ENCODE measurements at regions not wholly inside any gene's neighbourhood (a gene's known extent, or its start where the extent isn't known, plus 50 kb on each side); places are given as distances from the start of the nearest gene placed in this dataset.

GRCh38 chr1:194161591-194161990, 975.2 kb upstream of the B3GALT2 start:
- no peak overlapping the region for H3K4me3 ChIP-seq
- H3K4me2 ChIP-seq = no peak overlapping the region
- no peaks in the 10 kb centered on the region for H3K4me1 ChIP-seq
- H3K27ac ChIP-seq = no peak overlapping the region
- ChIA-PET POLR2A (interaction anchor here (0.6 kb wide), 1 partner anchor 215 kb away, joined by 3 read pairs; no protein-coding TSS in a partner anchor), CTCF (no interaction called here)
- no peak for DNase-seq (ENCODE audit: low read depth in 1 of 2, low spot score in 1 of 2)
- no peak for ATAC-seq
- FAIRE-seq = no peak
- H3K9me3 ChIP-seq = peaks cover 5% of the 10 kb centered on the region
- TF ChIP-seq FOSB (CRISPR knock-in tag; IDR thresholded peaks at IDR 0.05) (no peak), HDAC2 (IDR thresholded peaks at IDR 0.05) (no peak), NFE2L2 (conservative IDR thresholded peaks at IDR 0.05; ENCODE audit: low read length) (no peak), CHD2 (IDR thresholded peaks at IDR 0.05; ENCODE audit: low read length, partially characterized antibody) (no peak), ZFP36 (IDR thresholded peaks at IDR 0.05; ENCODE audit: borderline replicate concordance, partially characterized antibody) (no peak), MAFK (IDR thresholded peaks at IDR 0.05; ENCODE audit: partially characterized antibody) (peak; percentile 44), BHLHE40 (IDR thresholded peaks at IDR 0.05; ENCODE audit: low read depth, low read length) (no peak), USF2 (IDR thresholded peaks at IDR 0.05) (no peak), FOSL2 (IDR thresholded peaks at IDR 0.05) (no peak), FOSL2 (CRISPR knock-in tag; IDR thresholded peaks at IDR 0.05) (no peak)
- 37% methylated on average over 1 of the region's 1 CpG for WGBS (ENCODE audit: missing lambda C conversion rate)

- Histone ChIP-seq H3K4me3 (no peak overlapping the region), H3K4me1 (no peaks in the 10 kb centered on the region), H3K4me2 (no peak overlapping the region), H3K9me3 (peaks cover 5% of the 10 kb centered on the region), H3K27ac (no peak overlapping the region)
- FAIRE-seq = no peak
- ATAC-seq = peak in 1 of 2 experiments; percentile 30; a peak in 1 of 6 replicates
- TF ChIP-seq CHD4 (IDR thresholded peaks at IDR 0.05; ENCODE audit: borderline replicate concordance) = no peak
- TF ChIP-seq, protein P1, sequence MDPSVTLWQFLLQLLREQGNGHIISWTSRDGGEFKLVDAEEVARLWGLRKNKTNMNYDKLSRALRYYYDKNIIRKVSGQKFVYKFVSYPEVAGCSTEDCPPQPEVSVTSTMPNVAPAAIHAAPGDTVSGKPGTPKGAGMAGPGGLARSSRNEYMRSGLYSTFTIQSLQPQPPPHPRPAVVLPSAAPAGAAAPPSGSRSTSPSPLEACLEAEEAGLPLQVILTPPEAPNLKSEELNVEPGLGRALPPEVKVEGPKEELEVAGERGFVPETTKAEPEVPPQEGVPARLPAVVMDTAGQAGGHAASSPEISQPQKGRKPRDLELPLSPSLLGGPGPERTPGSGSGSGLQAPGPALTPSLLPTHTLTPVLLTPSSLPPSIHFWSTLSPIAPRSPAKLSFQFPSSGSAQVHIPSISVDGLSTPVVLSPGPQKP (IDR thresholded peaks at IDR 0.05; ENCODE audit: low read depth, low read length) = no peak
- no peak for TF ChIP-seq JUN (IDR thresholded peaks at IDR 0.05)
- no peak for TF ChIP-seq HDAC2 (IDR thresholded peaks at IDR 0.05)
- TF ChIP-seq, protein P2, sequence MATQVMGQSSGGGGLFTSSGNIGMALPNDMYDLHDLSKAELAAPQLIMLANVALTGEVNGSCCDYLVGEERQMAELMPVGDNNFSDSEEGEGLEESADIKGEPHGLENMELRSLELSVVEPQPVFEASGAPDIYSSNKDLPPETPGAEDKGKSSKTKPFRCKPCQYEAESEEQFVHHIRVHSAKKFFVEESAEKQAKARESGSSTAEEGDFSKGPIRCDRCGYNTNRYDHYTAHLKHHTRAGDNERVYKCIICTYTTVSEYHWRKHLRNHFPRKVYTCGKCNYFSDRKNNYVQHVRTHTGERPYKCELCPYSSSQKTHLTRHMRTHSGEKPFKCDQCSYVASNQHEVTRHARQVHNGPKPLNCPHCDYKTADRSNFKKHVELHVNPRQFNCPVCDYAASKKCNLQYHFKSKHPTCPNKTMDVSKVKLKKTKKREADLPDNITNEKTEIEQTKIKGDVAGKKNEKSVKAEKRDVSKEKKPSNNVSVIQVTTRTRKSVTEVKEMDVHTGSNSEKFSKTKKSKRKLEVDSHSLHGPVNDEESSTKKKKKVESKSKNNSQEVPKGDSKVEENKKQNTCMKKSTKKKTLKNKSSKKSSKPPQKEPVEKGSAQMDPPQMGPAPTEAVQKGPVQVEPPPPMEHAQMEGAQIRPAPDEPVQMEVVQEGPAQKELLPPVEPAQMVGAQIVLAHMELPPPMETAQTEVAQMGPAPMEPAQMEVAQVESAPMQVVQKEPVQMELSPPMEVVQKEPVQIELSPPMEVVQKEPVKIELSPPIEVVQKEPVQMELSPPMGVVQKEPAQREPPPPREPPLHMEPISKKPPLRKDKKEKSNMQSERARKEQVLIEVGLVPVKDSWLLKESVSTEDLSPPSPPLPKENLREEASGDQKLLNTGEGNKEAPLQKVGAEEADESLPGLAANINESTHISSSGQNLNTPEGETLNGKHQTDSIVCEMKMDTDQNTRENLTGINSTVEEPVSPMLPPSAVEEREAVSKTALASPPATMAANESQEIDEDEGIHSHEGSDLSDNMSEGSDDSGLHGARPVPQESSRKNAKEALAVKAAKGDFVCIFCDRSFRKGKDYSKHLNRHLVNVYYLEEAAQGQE (IDR thresholded peaks at IDR 0.05) = no peak
- TF ChIP-seq NPAS2 (CRISPR knock-in tag; IDR thresholded peaks at IDR 0.05; ENCODE audit: borderline replicate concordance) = no peak
- no peak for TF ChIP-seq HOXA7 (CRISPR knock-in tag; IDR thresholded peaks at IDR 0.05)
- TF ChIP-seq E2F6 (IDR thresholded peaks at IDR 0.05; ENCODE audit: borderline replicate concordance, low read depth) = no peak
- TF ChIP-seq ZNF302 (CRISPR knock-in tag; IDR thresholded peaks at IDR 0.05) = no peak
- no peak for TF ChIP-seq FOXS1 (CRISPR knock-in tag; IDR thresholded peaks at IDR 0.05)
- no peak for TF ChIP-seq POLR2AphosphoS2 (conservative IDR thresholded peaks at IDR 0.05; ENCODE audit: low read length)
- no peak for TF ChIP-seq MAFK (IDR thresholded peaks at IDR 0.05; ENCODE audit: partially characterized antibody)
- TF ChIP-seq MAZ (IDR thresholded peaks at IDR 0.05; ENCODE audit: borderline replicate concordance, low read depth, low read length) = no peak
- ChIA-PET CTCF (interaction anchor here (0.5 to 0.6 kb wide), 2 partner anchors 1164 to 1185 kb away, joined by 3 to 4 read pairs; no protein-coding TSS in a partner anchor), POLR2A (no interaction called here)
- peak in 1 of 2 experiments; percentile 11 for DNase-seq (ENCODE audit: low read depth in 1 of 2, low spot score in 1 of 2)
These were observed 973.5 kb upstream of the B3GALT2 start for GRCh38 chr1:194159941-194160340.

All from A549 (cell line).